HCT116 (cell line): ENCODE measurements at regions not wholly inside any gene's neighbourhood (a gene's known extent, or its start where the extent isn't known, plus 50 kb on each side); places are given as distances from the start of the nearest gene placed in this dataset.

ENCODE experiments used
- ATAC-seq: fragments of 200-7000 bp; cut with Tn5 transposase; 2 replicates; pipeline ENCODE4 v1.9.1; 2020; ENCODE audit warnings: mild to moderate bottlenecking, moderate library complexity
- BruUV-seq: library from RNA; stranded (reverse); fragments of 400-500 nt; replicated peaks from 2 replicates; lab custom pipeline; 2021; lab: Mats Ljungman, UMichigan
- CTCF ChIA-PET: fragments of 300-600 bp; sonication (Branson Sonifier 250); formaldehyde crosslinking; loops from one replicate; lab custom pipeline; 2021; ENCODE audit warnings: antibody characterized with exemption; lab: Charles Lee
- POLR2A ChIA-PET: fragments of 300-600, 350-600 bp; sonication (Branson Sonifier 250); formaldehyde crosslinking; loops from one replicate; lab custom pipeline; 2021; ENCODE audit warnings: antibody characterized with exemption; lab: Charles Lee
- RAD21 ChIA-PET, 2 experiments: fragments of 300-600 bp; sonication (Branson Sonifier 250); formaldehyde crosslinking; loops; one replicate each; lab custom pipeline; 2023; ENCODE audit warnings: low total read pairs in 2 of 2; ENCODE audit not compliant: uncharacterized antibody in 2 of 2, unreplicated experiment in 2 of 2, low non-redundant PET in 1 of 2; lab: Charles Lee
- DNase-seq: peaks from one replicate; pipeline ENCODE4 v3.0.0-alpha.2; 2010; ENCODE audit warnings: low read depth, low spot score
- H2AFZ ChIP-seq: fragments of 200-600 bp; shearing (Covaris generic), sonication (generic); 2 replicates; pipeline ENCODE4 v1.6.1; 2017; ENCODE audit warnings: low read depth, mixed run types, mixed read lengths, antibody characterized with exemption, low read length; ENCODE audit not compliant: poor library complexity, severe bottlenecking
- H3K27ac ChIP-seq: 2 replicates; pipeline ENCODE4 v1.5.1; 2012; ENCODE audit warnings: low read depth, low read length
- H3K27me3 ChIP-seq: fragments of 200-600 bp; sonication (generic); 2 replicates; pipeline ENCODE4 v1.6.1; 2016; ENCODE audit warnings: mixed run types, low read length, mixed read lengths; ENCODE audit not compliant: insufficient read depth
- H3K36me3 ChIP-seq, 2 experiments: fragments of 200-500 bp in 1 of 2; fragments of 200-600 bp in 1 of 2; sonication (Bioruptor generic) in 1 of 2; sonication (generic) in 1 of 2; 2 replicates each; pipeline versions ENCODE4 v1.5.1 to v1.6.1; 2014 to 2016; ENCODE audit warnings: low read length in 2 of 2, inconsistent platforms in 1 of 2, mixed read lengths in 1 of 2, mixed run types in 1 of 2; ENCODE audit not compliant: insufficient read depth in 2 of 2, control insufficient read depth in 1 of 2
- H3K4me1 ChIP-seq, 2 experiments: fragments of 200-600 bp in 1 of 2; sonication (generic) in 1 of 2; 2 replicates each; pipeline versions ENCODE4 v1.5.1 to v1.6.1; 2012 to 2017; ENCODE audit warnings: low read length in 2 of 2, inconsistent platforms in 1 of 2, mild to moderate bottlenecking in 1 of 2, mixed read lengths in 1 of 2, mixed run types in 1 of 2, moderate library complexity in 1 of 2; ENCODE audit not compliant: insufficient read depth in 2 of 2, control insufficient read depth in 1 of 2
- H3K4me2 ChIP-seq: fragments of 200-600 bp; sonication (generic); 2 replicates; pipeline ENCODE4 v1.6.1; 2017; ENCODE audit warnings: mixed run types, low read length, mixed read lengths
- H3K4me3 ChIP-seq, 2 experiments: fragments of 200-600 bp in 1 of 2; sonication (generic) in 1 of 2; replicated peaks in 1 of 2; 2 replicates each; pipeline ENCODE4 v1.5.1; 2011 to 2016; ENCODE audit warnings: low read length in 2 of 2, control low read depth in 1 of 2, low read depth in 1 of 2, mild to moderate bottlenecking in 1 of 2, mixed read lengths in 1 of 2, mixed run types in 1 of 2
- H3K79me2 ChIP-seq: fragments of 200-600 bp; sonication (generic); 2 replicates; pipeline ENCODE4 v1.6.1; 2017; ENCODE audit warnings: mild to moderate bottlenecking, mixed run types, low read length, moderate library complexity, mixed read lengths; ENCODE audit not compliant: insufficient read depth
- H3K9ac ChIP-seq: fragments of 200-600 bp; sonication (generic); 2 replicates; pipeline ENCODE4 v1.6.1; 2016; ENCODE audit warnings: low read length, mixed read lengths
- H3K9me2 ChIP-seq: fragments of 200-600 bp; sonication (generic), shearing (Covaris generic); 2 replicates; pipeline ENCODE4 v1.6.1; 2017; ENCODE audit warnings: mixed run types, mild to moderate bottlenecking, moderate library complexity; ENCODE audit not compliant: insufficient read depth
- H3K9me3 ChIP-seq, 2 experiments: fragments of 200-500 bp in 1 of 2; fragments of 200-600 bp in 1 of 2; sonication (Bioruptor generic) in 1 of 2; sonication (generic) in 1 of 2; 2 replicates each; pipeline ENCODE4 v1.6.1; 2014 to 2017; ENCODE audit warnings: low read length in 2 of 2, mixed read lengths in 2 of 2, inconsistent platforms in 1 of 2, low read depth in 1 of 2, mild to moderate bottlenecking in 1 of 2, mixed run types in 1 of 2, moderate library complexity in 1 of 2; ENCODE audit not compliant: control insufficient read depth in 1 of 2, insufficient read depth in 1 of 2
- H4K20me1 ChIP-seq: fragments of 200-600 bp; sonication (generic), shearing (Covaris generic); 2 replicates; pipeline ENCODE4 v1.6.1; 2017; ENCODE audit warnings: mixed run types, mild to moderate bottlenecking, moderate library complexity; ENCODE audit not compliant: insufficient read depth
- CBX3 ChIP-seq: IDR thresholded peaks from 2 replicates; pipeline ENCODE4 v1.6.1; 2012; ENCODE audit warnings: low read depth
- EGR1 ChIP-seq: IDR thresholded peaks from 2 replicates; pipeline ENCODE4 v1.6.1; 2012; ENCODE audit warnings: low read depth
- ELF1 ChIP-seq: IDR thresholded peaks from 2 replicates; pipeline ENCODE4 v1.6.1; 2012; ENCODE audit warnings: low read depth, borderline replicate concordance
- EZH2 ChIP-seq: fragments of 200-600 bp; sonication (generic); IDR thresholded peaks from 2 replicates; pipeline ENCODE4 v1.6.1; 2017; ENCODE audit warnings: antibody characterized with exemption, mixed run types
- FOSL1 ChIP-seq: IDR thresholded peaks from 2 replicates; pipeline ENCODE4 v1.6.1; 2012; ENCODE audit warnings: low read depth
- POLR2A ChIP-seq: IDR thresholded peaks from 2 replicates; pipeline ENCODE4 v1.7.0; 2011; ENCODE audit warnings: borderline replicate concordance; ENCODE audit not compliant: insufficient read depth, insufficient read length; ENCODE audit errors: extremely low read depth
- POLR2AphosphoS5 ChIP-seq: IDR thresholded peaks from 2 replicates; pipeline ENCODE4 v1.6.1; 2011; ENCODE audit warnings: mild to moderate bottlenecking, low read depth, low read length, moderate library complexity
- RAD21 ChIP-seq: IDR thresholded peaks from 2 replicates; pipeline ENCODE4 v1.6.1; 2012; ENCODE audit warnings: low read depth, mild to moderate bottlenecking
- SRF ChIP-seq: IDR thresholded peaks from 2 replicates; pipeline ENCODE4 v1.6.1; 2012; ENCODE audit warnings: low read depth
- TCF7L2 ChIP-seq: IDR thresholded peaks from 2 replicates; pipeline ENCODE4 v1.7.0; 2011; ENCODE audit warnings: borderline replicate concordance, inconsistent platforms; ENCODE audit not compliant: insufficient read depth, insufficient read length; ENCODE audit errors: extremely low read depth
- ZFX ChIP-seq: fragments of 450-650 bp; IDR thresholded peaks from 2 replicates; pipeline ENCODE4 v1.6.1; 2017
- intact Hi-C: fragments of 100-400 bp; cut with micrococcal nuclease; formaldehyde crosslinking; loops from 2 replicates; pipeline ENCODE4 v1.10.0; 2022
- TF ChIP-seq, protein P1 (sequence below): IDR thresholded peaks from 2 replicates; pipeline ENCODE4 v1.6.1; 2012
- TF ChIP-seq, protein P2 (sequence below): IDR thresholded peaks from 2 replicates; pipeline ENCODE4 v1.6.1; 2011; ENCODE audit warnings: mild to moderate bottlenecking, low read length, moderate library complexity; ENCODE audit not compliant: insufficient replicate concordance; ENCODE audit errors: extremely low read depth
- TF ChIP-seq, protein P3 (sequence below): IDR thresholded peaks from 2 replicates; pipeline ENCODE4 v1.6.1; 2012; ENCODE audit warnings: low read depth

DNA sequence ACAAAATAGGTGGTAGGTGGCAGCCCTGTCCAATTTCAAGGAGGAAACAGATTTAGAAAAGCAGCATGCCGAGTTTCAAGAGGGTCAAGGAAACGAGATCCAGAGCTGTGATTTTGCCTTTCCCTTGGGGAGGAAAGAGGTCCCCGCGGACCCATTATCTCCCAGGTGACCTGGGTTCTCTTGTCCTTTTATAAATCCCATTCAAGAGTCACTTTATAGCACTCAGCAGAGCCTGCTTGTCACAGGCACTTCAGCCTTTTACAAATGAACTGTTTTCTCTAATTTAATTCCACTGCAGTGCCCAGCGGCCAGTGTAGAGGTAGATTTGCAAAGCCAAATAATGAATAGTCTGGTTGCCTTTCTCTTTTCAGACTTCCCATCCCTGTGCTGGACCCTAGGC lies 99.9 kb downstream of the CD47 start:
- no peaks in the 10 kb centered on the region for H3K79me2 ChIP-seq
- no peak overlapping the region for H3K27ac ChIP-seq
- ChIA-PET CTCF (no interaction called here), POLR2A (no interaction called here), RAD21 (no interaction called here)
- no peaks in the 10 kb centered on the region for H4K20me1 ChIP-seq
- H3K9me2 ChIP-seq = no peaks in the 10 kb centered on the region
- DNase-seq (no peak), ATAC-seq (no peak)
- H2AFZ ChIP-seq = no peak overlapping the region
- H3K4me1 ChIP-seq = peaks cover 0 to 26% of the 10 kb centered on the region in 2 experiments; a peak in 3 of 4 replicates
- no peaks in the 10 kb centered on the region for H3K36me3 ChIP-seq
- TF ChIP-seq SRF (no peak), ELF1 (no peak), RAD21 (no peak), POLR2A (no peak), POLR2AphosphoS5 (no peak), CBX3 (no peak), TCF7L2 (no peak), FOSL1 (no peak), ZFX (no peak), EGR1 (no peak), EZH2 (no peak)
- TF ChIP-seq, protein P1, sequence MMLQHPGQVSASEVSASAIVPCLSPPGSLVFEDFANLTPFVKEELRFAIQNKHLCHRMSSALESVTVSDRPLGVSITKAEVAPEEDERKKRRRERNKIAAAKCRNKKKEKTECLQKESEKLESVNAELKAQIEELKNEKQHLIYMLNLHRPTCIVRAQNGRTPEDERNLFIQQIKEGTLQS = no peak
- TF ChIP-seq, protein P2, sequence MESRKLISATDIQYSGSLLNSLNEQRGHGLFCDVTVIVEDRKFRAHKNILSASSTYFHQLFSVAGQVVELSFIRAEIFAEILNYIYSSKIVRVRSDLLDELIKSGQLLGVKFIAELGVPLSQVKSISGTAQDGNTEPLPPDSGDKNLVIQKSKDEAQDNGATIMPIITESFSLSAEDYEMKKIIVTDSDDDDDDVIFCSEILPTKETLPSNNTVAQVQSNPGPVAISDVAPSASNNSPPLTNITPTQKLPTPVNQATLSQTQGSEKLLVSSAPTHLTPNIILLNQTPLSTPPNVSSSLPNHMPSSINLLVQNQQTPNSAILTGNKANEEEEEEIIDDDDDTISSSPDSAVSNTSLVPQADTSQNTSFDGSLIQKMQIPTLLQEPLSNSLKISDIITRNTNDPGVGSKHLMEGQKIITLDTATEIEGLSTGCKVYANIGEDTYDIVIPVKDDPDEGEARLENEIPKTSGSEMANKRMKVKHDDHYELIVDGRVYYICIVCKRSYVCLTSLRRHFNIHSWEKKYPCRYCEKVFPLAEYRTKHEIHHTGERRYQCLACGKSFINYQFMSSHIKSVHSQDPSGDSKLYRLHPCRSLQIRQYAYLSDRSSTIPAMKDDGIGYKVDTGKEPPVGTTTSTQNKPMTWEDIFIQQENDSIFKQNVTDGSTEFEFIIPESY = no peak
- TF ChIP-seq, protein P3, sequence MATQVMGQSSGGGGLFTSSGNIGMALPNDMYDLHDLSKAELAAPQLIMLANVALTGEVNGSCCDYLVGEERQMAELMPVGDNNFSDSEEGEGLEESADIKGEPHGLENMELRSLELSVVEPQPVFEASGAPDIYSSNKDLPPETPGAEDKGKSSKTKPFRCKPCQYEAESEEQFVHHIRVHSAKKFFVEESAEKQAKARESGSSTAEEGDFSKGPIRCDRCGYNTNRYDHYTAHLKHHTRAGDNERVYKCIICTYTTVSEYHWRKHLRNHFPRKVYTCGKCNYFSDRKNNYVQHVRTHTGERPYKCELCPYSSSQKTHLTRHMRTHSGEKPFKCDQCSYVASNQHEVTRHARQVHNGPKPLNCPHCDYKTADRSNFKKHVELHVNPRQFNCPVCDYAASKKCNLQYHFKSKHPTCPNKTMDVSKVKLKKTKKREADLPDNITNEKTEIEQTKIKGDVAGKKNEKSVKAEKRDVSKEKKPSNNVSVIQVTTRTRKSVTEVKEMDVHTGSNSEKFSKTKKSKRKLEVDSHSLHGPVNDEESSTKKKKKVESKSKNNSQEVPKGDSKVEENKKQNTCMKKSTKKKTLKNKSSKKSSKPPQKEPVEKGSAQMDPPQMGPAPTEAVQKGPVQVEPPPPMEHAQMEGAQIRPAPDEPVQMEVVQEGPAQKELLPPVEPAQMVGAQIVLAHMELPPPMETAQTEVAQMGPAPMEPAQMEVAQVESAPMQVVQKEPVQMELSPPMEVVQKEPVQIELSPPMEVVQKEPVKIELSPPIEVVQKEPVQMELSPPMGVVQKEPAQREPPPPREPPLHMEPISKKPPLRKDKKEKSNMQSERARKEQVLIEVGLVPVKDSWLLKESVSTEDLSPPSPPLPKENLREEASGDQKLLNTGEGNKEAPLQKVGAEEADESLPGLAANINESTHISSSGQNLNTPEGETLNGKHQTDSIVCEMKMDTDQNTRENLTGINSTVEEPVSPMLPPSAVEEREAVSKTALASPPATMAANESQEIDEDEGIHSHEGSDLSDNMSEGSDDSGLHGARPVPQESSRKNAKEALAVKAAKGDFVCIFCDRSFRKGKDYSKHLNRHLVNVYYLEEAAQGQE = no peak
- no peak overlapping the region for H3K4me2 ChIP-seq
- no peaks in the 10 kb centered on the region for H3K9me3 ChIP-seq
- H3K27me3 ChIP-seq = no peaks in the 10 kb centered on the region
- intact Hi-C loops = no loop called here
- no TSS peak for BruUV-seq
- H3K4me3 ChIP-seq = no peak overlapping the region
- no peak overlapping the region for H3K9ac ChIP-seq
